MM.1S (cell line): ENCODE measurements at regions not wholly inside any gene's neighbourhood (a gene's known extent, or its start where the extent isn't known, plus 50 kb on each side); places are given as distances from the start of the nearest gene placed in this dataset.

ENCODE experiments used
- DNase-seq: peaks from one replicate; pipeline ENCODE4 v3.0.0-alpha.2; 2015
- H2AFZ ChIP-seq: fragments of 300-600 bp; sonication (generic); 2 replicates; pipeline ENCODE4 v1.6.0; 2016; ENCODE audit warnings: antibody characterized with exemption, low read length
- H3F3A ChIP-seq: fragments of 300-600 bp; sonication (generic); 2 replicates; pipeline ENCODE4 v1.6.1; 2016; ENCODE audit warnings: mild to moderate bottlenecking, antibody characterized with exemption, low read length, moderate library complexity, mixed read lengths; ENCODE audit not compliant: insufficient read depth
- H3K27ac ChIP-seq: fragments of 300-600 bp; sonication (generic); 2 replicates; pipeline ENCODE4 v1.5.1; 2016; ENCODE audit warnings: mild to moderate bottlenecking, low read length
- H3K27me3 ChIP-seq: fragments of 300-600 bp; sonication (generic); replicated peaks from 2 replicates; pipeline ENCODE4 v1.6.0; 2016; ENCODE audit warnings: low read length; ENCODE audit not compliant: insufficient read depth
- H3K36me3 ChIP-seq: fragments of 300-600 bp; sonication (generic); replicated peaks from 2 replicates; pipeline ENCODE4 v1.6.1; 2016; ENCODE audit warnings: mild to moderate bottlenecking, low read length, mixed read lengths; ENCODE audit not compliant: insufficient read depth
- H3K4me1 ChIP-seq: fragments of 300-600 bp; sonication (generic); 2 replicates; pipeline ENCODE4 v1.6.1; 2016; ENCODE audit warnings: low read length, mixed read lengths
- H3K4me2 ChIP-seq: fragments of 300-600 bp; sonication (generic); 2 replicates; pipeline ENCODE4 v1.6.0; 2016; ENCODE audit warnings: low read depth, low read length
- H3K4me3 ChIP-seq: fragments of 300-600 bp; sonication (generic); 2 replicates; pipeline ENCODE4 v1.5.1; 2016; ENCODE audit warnings: low read length, mixed read lengths
- H3K79me2 ChIP-seq: fragments of 300-600 bp; sonication (generic); 2 replicates; pipeline ENCODE4 v1.6.1; 2016; ENCODE audit warnings: mixed run types, low read length, mixed read lengths
- H3K9ac ChIP-seq: fragments of 300-600 bp; sonication (generic); 2 replicates; pipeline ENCODE4 v1.6.1; 2016; ENCODE audit warnings: low read length, mixed read lengths
- H3K9me2 ChIP-seq: fragments of 300-600 bp; sonication (generic); replicated peaks from 2 replicates; pipeline ENCODE4 v1.6.1; 2016; ENCODE audit warnings: mild to moderate bottlenecking, low read length, mixed read lengths; ENCODE audit not compliant: insufficient read depth
- H3K9me3 ChIP-seq: fragments of 300-600 bp; sonication (generic); replicated peaks from 2 replicates; pipeline ENCODE4 v1.6.1; 2016; ENCODE audit warnings: mild to moderate bottlenecking, low read length, mixed read lengths; ENCODE audit not compliant: insufficient read depth
- H4K20me1 ChIP-seq: fragments of 300-600 bp; sonication (generic); 2 replicates; pipeline ENCODE4 v1.6.1; 2016; ENCODE audit warnings: mild to moderate bottlenecking, low read length, moderate library complexity, mixed read lengths; ENCODE audit not compliant: insufficient read depth
- EZH2 ChIP-seq: fragments of 300-600 bp; sonication (generic); optimal IDR thresholded peaks from 2 replicates; pipeline ENCODE3; 2017; ENCODE audit warnings: low read depth, mild to moderate bottlenecking, antibody characterized with exemption, low read length, mixed read lengths
- EZH2phosphoT487 ChIP-seq: fragments of 300-600 bp; sonication (generic); IDR thresholded peaks from 2 replicates; pipeline ENCODE4 v1.6.1; 2018; ENCODE audit warnings: antibody characterized with exemption, low read length
- TF ChIP-seq, protein P1 (sequence below): fragments of 300-600 bp; sonication (generic); IDR thresholded peaks from 2 replicates; pipeline ENCODE4 v1.5.1; 2016; ENCODE audit warnings: antibody characterized with exemption, low read length, mixed read lengths

DNA sequence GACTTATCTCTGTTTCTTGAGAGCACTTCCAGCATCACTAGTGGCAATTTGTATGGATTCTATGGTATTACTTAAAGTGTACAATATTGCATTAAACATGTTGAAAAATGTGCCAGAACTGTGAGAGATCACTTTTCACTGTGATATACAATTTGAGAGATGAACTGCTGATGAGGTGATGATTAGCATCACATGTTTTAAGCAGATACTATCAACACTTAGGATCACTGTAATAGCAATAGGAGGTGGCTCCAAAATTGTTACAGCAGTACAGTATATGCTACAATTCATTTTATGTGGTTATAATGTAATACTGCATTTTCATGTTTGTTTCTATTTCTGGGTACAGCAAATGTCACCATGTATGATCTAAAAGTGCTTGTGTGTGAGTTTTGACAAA is 570.0 kb downstream of the PTPRC start:
- Histone ChIP-seq H3K27ac (no peak overlapping the region), H3K9me2 (no peaks in the 10 kb centered on the region), H3K4me2 (no peak overlapping the region), H2AFZ (no peak overlapping the region), H3K36me3 (no peaks in the 10 kb centered on the region), H3K9ac (no peak overlapping the region), H3K4me1 (no peaks in the 10 kb centered on the region), H3F3A (no peaks in the 10 kb centered on the region), H4K20me1 (no peaks in the 10 kb centered on the region), H3K4me3 (no peak overlapping the region), H3K79me2 (no peaks in the 10 kb centered on the region), H3K9me3 (no peaks in the 10 kb centered on the region), H3K27me3 (no peaks in the 10 kb centered on the region)
- DNase-seq = no peak
- TF ChIP-seq, protein P1, sequence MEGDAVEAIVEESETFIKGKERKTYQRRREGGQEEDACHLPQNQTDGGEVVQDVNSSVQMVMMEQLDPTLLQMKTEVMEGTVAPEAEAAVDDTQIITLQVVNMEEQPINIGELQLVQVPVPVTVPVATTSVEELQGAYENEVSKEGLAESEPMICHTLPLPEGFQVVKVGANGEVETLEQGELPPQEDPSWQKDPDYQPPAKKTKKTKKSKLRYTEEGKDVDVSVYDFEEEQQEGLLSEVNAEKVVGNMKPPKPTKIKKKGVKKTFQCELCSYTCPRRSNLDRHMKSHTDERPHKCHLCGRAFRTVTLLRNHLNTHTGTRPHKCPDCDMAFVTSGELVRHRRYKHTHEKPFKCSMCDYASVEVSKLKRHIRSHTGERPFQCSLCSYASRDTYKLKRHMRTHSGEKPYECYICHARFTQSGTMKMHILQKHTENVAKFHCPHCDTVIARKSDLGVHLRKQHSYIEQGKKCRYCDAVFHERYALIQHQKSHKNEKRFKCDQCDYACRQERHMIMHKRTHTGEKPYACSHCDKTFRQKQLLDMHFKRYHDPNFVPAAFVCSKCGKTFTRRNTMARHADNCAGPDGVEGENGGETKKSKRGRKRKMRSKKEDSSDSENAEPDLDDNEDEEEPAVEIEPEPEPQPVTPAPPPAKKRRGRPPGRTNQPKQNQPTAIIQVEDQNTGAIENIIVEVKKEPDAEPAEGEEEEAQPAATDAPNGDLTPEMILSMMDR = no peak
- no peak for TF ChIP-seq EZH2phosphoT487
- TF ChIP-seq EZH2 = no peak

DNA sequence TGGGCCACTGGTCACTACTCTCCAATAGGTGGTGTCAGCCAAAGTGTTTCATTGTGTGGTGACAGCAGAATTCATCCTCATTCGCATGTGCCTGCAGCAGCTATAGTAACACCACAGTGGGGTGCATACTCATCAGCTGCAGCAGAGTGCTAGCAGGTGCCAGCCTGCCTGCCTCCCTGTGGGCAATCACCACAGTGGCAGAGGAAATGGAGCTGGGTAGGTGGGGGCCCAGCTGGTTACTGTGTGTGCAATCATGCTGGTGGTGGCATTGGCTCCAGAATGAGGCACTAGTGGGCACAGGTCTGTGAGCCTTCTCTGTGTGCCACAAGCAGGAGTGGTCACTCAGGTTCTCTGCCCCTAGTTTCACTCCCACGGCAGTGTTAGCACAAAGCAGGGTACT is 579.2 kb downstream of the PTPRC start:
- Histone ChIP-seq H3K4me2 (no peak overlapping the region), H3K9me2 (no peaks in the 10 kb centered on the region), H3K4me1 (no peaks in the 10 kb centered on the region), H3F3A (no peaks in the 10 kb centered on the region), H3K9me3 (no peaks in the 10 kb centered on the region), H3K9ac (no peak overlapping the region), H4K20me1 (no peaks in the 10 kb centered on the region), H3K27me3 (no peaks in the 10 kb centered on the region), H3K79me2 (no peaks in the 10 kb centered on the region), H3K27ac (no peak overlapping the region), H3K4me3 (no peak overlapping the region), H2AFZ (no peak overlapping the region), H3K36me3 (no peaks in the 10 kb centered on the region)
- TF ChIP-seq, protein P1 = no peak
- TF ChIP-seq EZH2 (no peak), EZH2phosphoT487 (no peak)
- DNase-seq = no peak

DNA sequence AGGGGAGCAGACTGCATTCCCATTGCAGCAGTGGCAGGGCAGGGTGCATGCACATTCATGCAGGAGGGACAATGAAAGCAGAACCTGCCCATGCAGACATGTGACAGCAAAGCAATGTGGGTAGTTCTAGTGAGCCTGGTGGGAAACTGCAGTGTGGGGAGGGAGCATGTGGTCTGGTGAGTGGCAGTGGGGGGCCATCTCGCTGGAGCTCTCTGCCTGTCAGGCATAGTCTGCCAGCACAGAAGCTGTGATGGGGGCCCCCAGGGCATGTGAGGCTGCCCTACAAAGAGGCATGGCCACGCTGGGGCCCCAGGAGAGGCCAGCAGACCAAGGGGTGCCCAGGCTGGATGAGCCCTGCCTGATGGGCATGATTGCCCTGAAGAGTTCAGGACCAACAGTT is 579.7 kb downstream of the PTPRC start:
- Histone ChIP-seq H4K20me1 (no peaks in the 10 kb centered on the region), H3K27ac (no peak overlapping the region), H3K9me2 (no peaks in the 10 kb centered on the region), H3K79me2 (no peaks in the 10 kb centered on the region), H3F3A (no peaks in the 10 kb centered on the region), H3K9ac (no peak overlapping the region), H3K4me3 (no peak overlapping the region), H3K36me3 (no peaks in the 10 kb centered on the region), H3K4me1 (no peaks in the 10 kb centered on the region), H2AFZ (no peak overlapping the region), H3K9me3 (no peaks in the 10 kb centered on the region), H3K27me3 (no peaks in the 10 kb centered on the region), H3K4me2 (no peak overlapping the region)
- no peak for TF ChIP-seq EZH2
- no peak for TF ChIP-seq EZH2phosphoT487
- TF ChIP-seq, protein P1 = no peak
- no peak for DNase-seq
